ENCODE measurements at regions not wholly inside any gene's neighbourhood (a gene's known extent, or its start where the extent isn't known, plus 50 kb on each side); places are given as distances from the start of the nearest gene placed in this dataset.

GRCh38 chr3:99503350-99503749 is 135.0 kb upstream of the COL8A1 start:
- no peak for TF ChIP-seq CTCF (IDR thresholded peaks at IDR 0.05)
- TF ChIP-seq POLR2A (IDR thresholded peaks at IDR 0.05): no peak

All from upper lobe of left lung (tissue), 4 donors.